Erythroblast (primary cell): ENCODE measurements at regions not wholly inside any gene's neighbourhood (a gene's known extent, or its start where the extent isn't known, plus 50 kb on each side); places are given as distances from the start of the nearest gene placed in this dataset.

Source experiments
- GATA1 ChIP-seq: IDR thresholded peaks from 2 replicates; pipeline ENCODE4 v1.6.1; 2011; ENCODE audit warnings: low read depth, mild to moderate bottlenecking, control low read depth, low read length, moderate library complexity
- POLR2A ChIP-seq: IDR thresholded peaks from 2 replicates; pipeline ENCODE4 v1.6.1; 2011; ENCODE audit warnings: mild to moderate bottlenecking, low read length

- TF ChIP-seq POLR2A: no peak
- no peak for TF ChIP-seq GATA1
These were observed 677.4 kb downstream of the SQOR start for GRCh38 chr15:46312133-46312740.
